DMS79 (cell line): ENCODE measurements at regions not wholly inside any gene's neighbourhood (a gene's known extent, or its start where the extent isn't known, plus 50 kb on each side); places are given as distances from the start of the nearest gene placed in this dataset.
"Not testable (repeated sequence)": the region's sequence is repeated elsewhere in the genome, so short reads cannot be mapped to it uniquely, and the experiment has no call there.

Experiments
- DNase-seq: peaks from one replicate; lab custom pipeline; 2025; lab: John Stamatoyannopoulos, UW

DNA sequence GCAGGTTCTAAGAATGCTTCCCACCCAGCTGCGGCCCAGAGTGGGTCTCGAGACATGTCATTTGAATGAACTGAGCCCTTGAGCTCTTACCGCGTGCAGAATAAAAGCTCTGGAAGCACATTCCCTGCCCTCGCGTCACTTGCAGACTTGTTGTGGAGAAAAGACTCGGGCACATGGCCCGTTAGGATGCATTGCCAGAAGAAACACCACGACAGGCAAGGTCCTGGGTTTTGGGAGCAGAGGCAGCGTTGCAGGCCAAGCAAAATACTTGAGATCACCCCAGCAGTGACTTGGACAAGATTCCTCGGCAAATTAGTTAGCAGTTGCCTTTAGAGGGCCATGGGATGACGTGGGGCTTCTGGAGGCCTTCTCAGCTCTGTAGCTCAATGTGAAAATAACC is 170.8 kb upstream of the MSX2 start:
- DNase-seq, result no peak

DNA sequence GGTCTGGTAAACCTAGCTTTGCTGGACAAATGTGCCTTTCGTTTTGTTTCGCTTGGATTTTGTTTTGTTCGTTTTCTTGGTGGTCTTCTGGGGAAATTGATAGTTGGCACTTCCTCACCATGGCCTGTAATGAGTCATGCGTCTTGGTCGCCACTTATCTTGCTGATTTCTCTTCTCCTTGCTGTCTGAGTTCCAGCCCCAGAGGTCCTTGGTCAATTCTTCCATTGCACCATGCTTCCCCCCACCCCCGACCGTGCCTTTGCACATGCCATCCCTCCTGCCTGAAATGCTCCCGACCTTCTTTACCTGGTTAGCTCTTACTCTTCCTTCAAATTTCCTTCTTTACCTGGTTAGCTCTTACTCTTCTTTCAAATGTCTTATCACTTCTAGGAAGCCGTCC is 168.7 kb upstream of the MSX2 start:
- no peak for DNase-seq

DNA sequence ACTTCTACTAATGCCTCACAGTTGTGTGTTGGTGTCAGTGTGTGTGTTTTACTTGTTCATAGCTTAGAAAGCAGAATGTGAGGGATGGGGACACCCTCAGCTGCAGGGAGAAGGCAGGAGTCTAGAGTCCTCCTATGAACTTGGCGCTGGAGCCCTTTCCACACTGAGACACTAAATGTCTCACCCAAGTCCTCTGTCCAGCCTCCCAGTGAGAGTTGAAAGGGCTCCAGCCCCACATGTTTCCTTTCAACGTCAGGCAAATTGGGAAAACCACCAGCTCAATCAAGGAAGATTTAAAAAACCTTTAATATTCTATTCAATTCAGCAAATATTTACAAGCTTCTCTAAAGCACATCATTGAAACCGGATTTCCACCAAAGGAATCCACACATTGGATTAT is 167.6 kb upstream of the MSX2 start:
- DNase-seq, result no peak

DNA sequence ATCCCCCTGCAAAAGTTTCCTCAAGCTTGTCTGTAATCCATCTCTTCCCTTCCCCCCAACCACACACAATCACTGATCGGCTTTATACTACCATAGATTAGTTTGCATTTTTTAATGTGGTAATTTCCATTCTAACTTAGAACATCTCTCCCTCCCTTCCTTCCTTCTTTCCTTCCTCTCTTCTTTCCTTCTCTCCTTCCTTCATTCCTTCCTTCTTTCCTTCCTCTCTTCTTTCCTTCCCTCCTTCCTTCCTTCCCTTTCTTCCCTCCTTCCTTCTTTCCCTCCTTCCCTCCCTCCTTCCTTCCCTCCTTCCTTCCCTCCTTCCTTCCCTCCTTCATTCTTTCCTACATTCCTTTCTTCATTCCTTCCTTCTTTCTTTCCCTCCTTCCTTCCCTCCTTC is 166.2 kb upstream of the MSX2 start:
- DNase-seq, result no peak

DNA sequence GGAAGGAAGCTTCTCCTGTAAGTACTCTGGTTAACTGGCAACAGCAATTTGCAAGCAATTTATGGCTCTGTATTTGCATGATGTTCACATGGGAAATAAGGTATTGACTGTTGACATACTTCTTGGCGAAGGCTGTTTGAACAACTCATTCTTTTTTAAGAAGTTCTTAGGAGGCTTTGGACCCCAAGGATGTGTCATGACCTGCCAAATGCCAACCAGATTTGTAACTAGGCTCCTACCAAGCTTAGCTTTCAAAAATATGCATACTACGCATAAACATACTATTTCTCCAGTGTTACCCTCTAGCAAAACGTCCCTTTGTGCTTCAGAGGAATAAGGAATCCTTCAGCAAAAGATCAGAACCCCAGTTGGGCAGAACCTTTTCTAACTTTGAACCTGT is 165.2 kb upstream of the MSX2 start:
- no peak for DNase-seq

DNA sequence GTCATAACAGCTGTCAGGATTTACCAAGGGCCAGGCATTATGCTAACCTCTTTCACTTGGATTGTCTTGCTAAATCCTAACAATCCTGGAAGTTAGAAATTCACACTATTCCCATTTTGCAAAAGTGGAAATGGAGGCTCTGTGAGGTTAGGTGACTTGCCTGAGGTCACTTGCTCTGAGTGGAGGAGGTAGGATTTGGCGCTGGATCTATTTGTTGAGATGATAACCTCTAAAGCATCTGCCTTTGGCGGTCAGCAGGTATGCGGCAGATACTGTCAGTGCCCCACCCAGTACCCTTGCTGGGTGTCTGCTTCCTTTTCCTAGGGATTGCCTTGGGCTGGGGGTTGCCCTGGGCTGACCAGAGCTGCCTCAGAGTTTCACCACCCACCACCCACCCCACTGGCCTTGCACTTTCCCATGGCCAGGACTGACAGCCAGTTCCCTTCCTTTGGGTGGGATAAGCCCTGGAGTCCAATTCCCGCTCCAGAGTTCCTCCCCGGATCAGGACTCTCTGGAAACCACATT is 164.8 kb upstream of the MSX2 start:
- DNase-seq, result no peak

DNA sequence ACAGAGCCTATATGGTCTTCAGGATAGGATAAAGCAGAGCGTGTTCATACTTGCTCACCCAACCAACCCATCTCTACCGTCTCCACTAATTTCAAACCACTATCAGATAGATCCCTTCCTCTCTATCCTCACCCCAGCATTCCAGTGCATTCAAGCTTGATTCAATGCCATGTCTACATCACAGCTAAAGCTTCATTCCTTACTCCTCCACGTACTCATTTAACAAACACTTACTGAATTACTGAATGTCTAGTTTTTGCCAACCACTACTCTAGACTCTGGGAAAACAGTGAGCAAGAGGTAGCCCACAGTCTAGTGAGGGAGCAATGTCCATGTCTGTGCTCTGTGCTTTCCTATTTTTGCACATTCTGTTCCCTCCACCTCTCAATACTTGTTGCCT is 163.5 kb upstream of the MSX2 start:
- no peak for DNase-seq

DNA sequence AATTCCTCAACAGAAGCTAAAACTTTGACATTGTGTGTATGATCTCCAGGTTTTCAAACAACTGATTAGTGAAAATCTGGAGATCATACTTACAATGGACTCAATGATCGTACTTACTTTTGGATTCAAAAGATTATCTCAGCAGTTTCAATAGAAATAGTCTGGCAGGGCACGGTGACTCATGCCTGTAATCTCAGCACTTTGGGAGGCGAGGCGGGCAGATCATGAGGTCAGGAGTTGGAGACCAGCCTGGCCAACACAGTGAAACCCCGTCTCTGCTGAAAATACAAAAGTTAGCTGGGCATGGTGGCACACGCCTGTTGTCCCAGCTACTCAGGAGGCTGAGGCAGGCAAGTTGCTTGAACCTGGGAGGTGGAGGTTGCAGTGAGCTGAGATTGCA is 161.3 kb upstream of the MSX2 start:
- not testable (repeated sequence) for DNase-seq

DNA sequence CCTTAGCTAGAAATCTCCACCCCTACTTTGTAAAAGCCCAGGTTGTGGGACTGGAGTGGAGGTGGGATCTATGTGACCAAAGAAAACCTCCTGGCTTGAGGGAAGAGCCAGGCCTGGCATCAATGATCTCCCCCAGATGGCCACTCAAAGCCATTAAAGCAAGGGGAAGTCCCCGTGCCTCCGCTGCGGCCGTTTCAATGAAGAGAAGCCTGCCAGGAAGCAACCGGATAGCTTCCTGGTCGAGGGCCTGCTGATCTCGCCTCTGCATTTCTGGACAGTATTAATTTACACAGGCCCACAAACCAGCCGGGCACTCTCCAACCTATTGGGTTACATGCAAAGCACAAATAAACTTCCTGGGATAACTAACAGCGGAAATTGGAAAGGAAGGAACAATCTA is 160.5 kb upstream of the MSX2 start:
- DNase-seq, result no peak

DNA sequence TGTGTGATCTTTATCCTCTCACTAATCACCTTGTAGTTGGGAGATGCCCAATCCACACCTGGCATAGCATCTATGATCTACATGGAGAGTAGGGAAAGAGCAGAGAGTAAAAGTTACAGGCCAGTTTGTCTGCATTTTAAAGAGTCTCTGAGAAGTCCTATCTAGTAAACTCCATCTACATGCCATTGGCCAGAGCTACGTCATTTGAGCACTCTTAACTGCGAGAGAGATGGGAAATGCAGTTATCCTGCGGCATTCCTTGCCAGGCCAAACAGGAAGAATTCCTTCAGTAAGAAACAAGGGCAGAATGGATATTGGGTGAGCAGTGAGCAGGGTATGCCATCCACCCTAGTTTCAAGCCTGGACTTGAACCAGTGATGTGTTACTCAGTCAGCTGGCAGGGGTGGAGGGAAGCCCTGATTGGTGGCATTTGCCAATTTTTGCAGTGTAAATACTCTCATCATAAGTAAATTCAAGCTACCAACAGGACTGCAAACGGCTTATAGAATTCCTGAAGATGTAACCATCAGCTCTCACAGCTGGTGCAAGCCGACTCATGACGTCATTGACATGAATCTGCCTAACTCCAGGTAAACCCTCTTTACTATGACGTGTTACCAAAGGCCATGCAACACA is 156.8 kb upstream of the MSX2 start:
- DNase-seq, result no peak

DNA sequence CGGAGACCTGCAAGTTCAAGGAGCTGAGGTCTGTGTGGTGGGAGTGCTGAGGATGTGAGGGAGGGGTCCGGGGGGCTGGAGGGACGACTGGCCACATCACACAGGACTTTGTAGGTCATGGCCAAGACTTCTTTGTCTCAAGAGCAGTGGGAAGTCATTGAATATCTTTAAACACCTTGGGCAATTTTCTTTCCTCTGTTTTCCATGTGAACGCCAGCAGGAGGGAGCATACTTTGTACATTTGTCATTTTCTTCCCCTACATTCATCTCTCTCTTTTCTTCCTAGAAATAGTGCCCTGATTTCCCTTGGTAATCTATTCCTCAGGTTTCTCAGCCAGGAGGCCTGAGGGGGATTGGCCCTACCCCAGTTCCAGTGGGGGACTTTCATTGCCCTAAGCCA is 153.7 kb upstream of the MSX2 start:
- DNase-seq, result no peak

DNA sequence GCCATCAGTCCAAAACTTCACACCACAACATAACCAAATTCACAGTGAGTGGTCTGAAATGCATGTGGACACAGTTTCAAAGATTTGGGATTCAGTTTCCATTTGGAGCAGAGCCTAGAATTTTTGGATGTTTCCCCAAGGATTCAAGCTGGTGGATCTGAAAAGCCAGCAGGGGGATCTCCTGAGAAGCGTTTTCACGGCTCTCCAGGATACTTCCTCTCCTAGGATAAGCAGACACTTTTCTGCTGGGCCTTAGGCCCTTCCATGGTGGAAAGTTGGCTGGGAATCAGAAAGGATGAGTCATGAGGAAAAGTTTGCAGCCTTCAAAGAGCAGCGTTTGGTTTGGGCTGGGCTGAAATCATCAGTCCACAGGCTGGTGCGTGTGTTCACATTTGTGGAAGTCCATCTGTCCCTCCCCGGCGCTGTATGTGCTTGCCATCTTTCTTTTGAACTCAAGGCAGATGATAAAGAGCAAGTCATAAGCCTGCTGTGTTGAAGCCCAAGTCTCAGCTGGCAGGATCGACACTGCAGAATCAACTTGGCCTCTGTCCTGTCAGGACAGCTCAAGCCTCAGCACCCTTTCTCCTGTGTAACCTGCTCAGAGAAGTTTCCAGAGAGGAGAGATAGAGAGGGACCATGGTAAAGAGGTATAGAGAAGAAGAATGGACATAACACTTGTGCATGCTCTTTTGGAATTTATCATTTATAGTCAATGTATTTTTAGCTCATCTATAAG is 152.6 kb upstream of the MSX2 start:
- no peak for DNase-seq

DNA sequence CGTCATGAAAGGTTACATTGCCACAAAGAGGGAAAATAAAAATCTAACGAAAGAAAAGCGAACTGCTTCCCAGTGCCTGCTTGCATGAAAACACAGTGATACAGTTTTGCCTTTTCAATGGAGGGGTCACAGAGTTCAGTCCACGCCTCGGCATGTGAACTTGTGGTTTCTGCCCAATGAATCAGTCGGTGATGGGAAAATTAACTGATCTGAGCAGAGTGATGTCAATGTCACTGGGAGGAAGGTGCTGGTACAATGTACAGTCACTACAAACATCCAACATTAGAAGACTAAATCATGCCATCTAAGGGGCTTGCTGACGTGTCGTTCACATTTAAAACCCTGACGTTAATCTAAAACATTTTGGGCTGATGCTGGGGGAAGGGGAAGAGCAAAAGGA is 151.8 kb upstream of the MSX2 start:
- no peak for DNase-seq

DNA sequence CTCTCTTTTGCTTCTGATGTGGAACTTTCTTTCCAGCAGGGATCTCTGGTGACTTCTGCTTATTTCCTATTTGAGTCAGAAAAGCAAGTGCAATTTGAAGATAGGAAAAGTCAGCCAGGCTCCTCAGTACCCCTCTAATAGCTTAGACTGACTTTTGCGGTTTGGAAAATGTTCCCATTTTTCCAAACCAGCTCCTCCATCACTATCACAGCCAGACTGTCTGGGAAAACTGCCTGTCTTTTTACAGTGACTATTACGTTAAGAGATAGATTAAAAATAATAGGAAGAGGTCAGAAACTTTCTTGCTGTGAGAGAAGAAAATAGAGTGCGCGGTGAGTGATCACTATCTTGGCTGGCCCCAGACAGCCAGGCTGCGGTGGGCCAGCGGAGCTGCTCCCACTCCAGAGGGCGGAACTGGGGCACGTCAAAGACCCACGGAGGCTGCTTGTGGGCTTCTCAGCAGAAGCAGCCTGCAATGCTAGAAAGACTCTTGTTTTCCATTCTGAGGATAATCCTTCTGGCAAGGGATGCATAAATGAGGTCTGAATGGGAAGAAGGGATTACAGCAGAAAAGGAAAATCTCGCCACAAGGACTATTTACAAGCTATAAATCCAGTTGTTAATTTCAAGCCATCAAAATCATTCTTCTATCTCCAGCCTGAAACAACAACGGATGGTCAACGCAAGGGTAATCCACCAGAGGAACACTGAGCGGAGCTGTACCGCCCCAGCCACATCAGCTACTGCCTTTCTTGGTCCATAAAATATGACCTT is 151.0 kb upstream of the MSX2 start:
- no peak for DNase-seq

DNA sequence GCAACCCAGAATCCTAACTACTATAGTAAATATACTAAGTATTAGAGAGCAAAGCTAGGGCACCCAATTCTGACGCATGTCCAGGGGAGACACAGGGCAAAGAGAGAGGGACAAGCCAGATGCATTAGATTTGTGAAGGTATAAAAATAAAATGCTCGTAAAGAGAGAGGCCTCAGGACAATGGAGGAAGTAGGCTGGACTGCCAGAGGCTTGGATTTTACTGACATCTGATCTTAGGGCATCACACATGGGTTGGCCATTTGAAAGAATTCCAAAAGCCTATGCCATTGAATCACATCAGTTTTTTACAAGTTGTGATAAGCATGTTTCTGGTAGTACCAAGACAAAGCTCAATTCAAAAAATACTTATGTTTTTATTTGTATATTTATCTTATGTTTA is 149.3 kb upstream of the MSX2 start:
- DNase-seq, result no peak

DNA sequence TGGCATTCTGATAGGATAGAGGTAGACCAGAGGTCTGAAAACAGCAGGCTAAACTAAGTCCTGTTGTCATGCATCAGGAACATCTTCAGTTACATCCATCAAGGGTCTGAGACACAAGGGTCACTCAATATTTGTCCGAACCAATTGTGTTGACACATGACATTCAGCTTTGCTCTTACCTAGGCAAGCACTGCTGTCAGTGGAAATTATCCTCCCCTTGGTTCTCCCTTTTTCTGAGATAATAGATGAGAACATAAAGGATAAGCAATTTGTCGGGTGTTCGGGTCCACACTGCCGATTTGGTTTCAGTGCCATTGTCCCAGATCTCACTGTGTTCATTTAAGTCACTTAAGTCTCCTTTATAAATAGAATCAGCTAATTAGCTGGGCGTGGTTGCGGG is 148.3 kb upstream of the MSX2 start:
- DNase-seq, result no peak

DNA sequence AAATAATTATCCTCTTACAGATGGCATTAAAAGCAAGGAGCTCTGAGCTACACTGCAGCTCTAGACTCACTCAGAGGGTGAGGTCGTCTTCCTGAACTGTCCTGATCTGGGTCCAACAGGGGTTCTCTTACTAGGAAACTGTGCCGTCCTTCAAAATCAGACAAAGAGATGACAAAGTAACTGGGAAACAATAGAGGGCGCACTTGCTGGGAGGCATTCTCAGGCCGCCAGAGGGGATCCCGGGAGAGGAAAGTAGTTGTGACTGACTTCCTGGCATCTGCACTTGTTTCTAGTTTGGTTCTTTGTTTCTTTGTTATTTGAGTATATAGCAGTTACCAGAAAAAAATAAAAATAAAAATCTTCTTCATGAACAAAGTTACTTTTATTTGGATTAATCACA is 142.9 kb upstream of the MSX2 start:
- no peak for DNase-seq

DNA sequence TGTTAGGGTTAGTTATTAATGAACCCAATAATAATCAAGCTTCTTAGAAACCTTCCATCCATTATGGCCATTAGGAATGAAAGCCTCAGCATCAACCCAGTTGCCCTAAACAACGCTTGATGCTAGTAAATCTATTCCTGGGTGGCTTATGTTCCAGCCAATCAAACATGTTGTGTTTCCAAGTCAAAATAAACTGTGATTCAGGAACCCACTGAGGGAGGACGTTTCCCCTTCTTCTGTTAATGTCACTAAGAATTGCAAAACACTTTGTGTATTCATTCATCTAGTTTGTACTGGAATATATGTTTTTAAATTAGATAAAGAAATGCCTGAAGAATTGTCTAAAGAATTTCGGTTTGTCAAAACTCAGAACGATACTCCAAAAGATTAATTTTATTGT is 142.5 kb upstream of the MSX2 start:
- no peak for DNase-seq

DNA sequence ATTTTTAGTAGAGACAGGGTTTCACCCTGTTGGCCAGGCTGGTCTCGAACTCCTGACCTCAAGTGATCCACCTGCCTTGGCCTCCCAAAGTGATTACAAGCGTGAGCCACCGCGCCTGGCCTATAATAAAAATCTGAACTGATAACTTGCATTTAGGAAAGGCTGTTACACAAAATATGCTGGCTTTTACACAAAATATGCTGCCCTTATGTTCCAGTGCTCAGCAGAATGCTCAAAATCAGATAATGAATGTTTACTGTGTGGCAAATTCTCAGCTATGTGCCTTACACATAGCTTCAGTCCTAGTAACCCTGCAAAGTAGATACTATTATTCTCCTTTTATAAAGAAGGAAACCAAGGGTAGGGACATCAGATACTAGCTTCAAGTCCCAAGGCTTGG is 141.3 kb upstream of the MSX2 start:
- DNase-seq, result no peak

DNA sequence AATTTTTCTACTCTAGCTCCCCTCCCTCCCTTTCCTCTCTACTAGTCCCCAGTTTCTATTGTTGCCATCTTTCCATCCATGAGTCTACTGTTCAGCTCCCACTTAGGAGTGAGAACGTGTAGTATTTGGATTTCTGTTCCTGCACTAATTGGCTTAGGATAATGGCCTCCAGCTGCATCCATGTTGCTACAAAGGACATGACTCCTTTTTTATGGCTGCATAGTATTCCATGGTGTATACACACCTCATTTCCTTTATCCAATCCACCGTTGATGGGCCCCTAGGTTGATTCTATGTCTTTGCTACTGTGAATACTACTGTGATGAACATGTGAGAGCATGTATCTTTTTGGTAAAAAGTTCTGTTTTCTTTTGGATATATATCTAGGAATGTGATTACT is 138.9 kb upstream of the MSX2 start:
- DNase-seq, result no peak

DNA sequence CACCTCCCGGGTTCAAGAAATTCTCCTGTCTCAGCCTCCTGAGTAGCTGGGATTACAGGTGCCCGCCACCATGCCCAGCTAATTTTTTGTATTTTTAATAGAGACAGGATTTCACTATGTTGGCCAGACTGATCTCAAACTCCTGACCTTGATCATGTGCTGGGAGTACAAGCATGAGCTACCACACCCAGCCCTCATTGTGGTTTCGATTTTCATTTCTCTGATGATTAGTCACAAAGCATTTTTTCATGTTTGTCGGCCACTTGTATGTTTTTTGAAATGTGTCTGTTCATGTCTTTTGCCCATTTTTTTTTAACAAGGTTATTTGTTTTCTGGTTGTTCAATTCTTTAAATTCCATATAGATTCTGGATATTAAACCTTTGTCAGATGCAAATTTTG is 138.2 kb upstream of the MSX2 start:
- not testable (repeated sequence) for DNase-seq

DNA sequence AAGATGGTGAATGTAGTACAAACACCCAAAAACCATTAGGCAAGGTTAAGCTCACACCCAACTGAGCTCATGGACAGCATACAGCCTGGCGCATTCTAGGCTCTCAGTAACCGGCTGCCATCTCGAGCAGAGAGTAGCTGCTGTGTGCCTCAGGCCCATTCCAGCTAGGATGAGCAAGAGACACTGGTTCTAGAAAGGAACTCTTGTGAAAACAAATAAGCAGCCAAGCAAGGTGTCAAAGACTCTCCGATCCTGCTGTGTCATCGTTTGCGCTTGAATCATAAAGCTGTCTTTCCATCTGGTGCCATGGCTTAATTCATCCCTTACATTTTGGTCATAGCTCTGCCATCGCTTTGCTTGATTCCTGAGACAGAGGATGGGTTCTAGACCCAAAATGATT is 135.4 kb upstream of the MSX2 start:
- no peak for DNase-seq

DNA sequence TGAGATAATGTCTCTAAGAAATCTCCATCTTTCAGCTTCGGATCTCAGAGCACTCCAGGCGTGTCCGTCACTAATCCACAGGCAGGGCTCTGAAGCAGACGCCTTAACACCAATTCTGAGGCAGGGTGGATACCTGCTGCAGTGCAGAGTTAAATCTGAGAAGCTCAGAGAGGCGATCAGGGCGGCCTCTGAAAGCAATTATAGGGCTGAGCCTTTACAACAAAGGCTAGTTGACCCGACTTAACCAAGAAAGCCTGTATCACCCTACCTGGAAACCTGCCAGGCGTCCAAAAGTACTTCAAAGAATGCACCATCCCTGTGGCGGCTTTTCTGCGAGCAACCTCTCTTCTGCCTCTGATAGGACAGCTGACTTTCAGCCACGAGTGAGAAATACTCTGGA is 134.8 kb upstream of the MSX2 start:
- no peak for DNase-seq
